T-helper 17 cell (primary cell): ENCODE measurements at regions not wholly inside any gene's neighbourhood (a gene's known extent, or its start where the extent isn't known, plus 50 kb on each side); places are given as distances from the start of the nearest gene placed in this dataset.
A peak's percentile ranks its signal among the peaks of the same experiment; 100 is the strongest.
"Not testable (repeated sequence)": the region's sequence is repeated elsewhere in the genome, so short reads cannot be mapped to it uniquely, and the experiment has no call there.

Experiments
- ATAC-seq: fragments of 150-1000 bp; cut with Tn5 transposase; 2 replicates; pipeline ENCODE4 v1.10.0; 2021; ENCODE audit warnings: mild to moderate bottlenecking, moderate library complexity
- DNase-seq, 3 donors: peaks; one replicate each; pipeline versions ENCODE4 v3.0.0 to v3.0.0-alpha.2; 2020 to 2021
- H3K9me3 ChIP-seq: one replicate; pipeline ENCODE4 v1.7.0; 2013; ENCODE audit warnings: low read length, mild to moderate bottlenecking; ENCODE audit not compliant: control insufficient read depth, poor library complexity, severe bottlenecking
- H3K27ac Mint-ChIP-seq: one replicate; pipeline ENCODE4 v1.8.0; 2022; ENCODE audit warnings: mild to moderate bottlenecking, moderate library complexity, mixed read lengths
- H3K27me3 Mint-ChIP-seq: one replicate; pipeline ENCODE4 v1.8.0; 2022; ENCODE audit warnings: mixed read lengths
- H3K36me3 Mint-ChIP-seq: one replicate; pipeline ENCODE4 v1.8.0; 2022; ENCODE audit warnings: low read depth, mixed read lengths
- H3K4me1 Mint-ChIP-seq: one replicate; pipeline ENCODE4 v1.8.0; 2022; ENCODE audit warnings: mild to moderate bottlenecking, mixed read lengths
- H3K4me3 Mint-ChIP-seq: one replicate; pipeline ENCODE4 v1.8.0; 2022; ENCODE audit warnings: mild to moderate bottlenecking, moderate library complexity, mixed read lengths

- H3K4me3 Mint-ChIP-seq: no peak overlapping the region
- no peaks in the 10 kb centered on the region for H3K36me3 Mint-ChIP-seq
- no peak for ATAC-seq
- H3K9me3 ChIP-seq: no peaks in the 10 kb centered on the region
- H3K4me1 Mint-ChIP-seq: no peaks in the 10 kb centered on the region
- H3K27me3 Mint-ChIP-seq: no peaks in the 10 kb centered on the region
- H3K27ac Mint-ChIP-seq: no peak overlapping the region
- no peak for DNase-seq
Measured at GRCh38 chr7:69105092-69105491, 493.2 kb upstream of the AUTS2 start.

DNA sequence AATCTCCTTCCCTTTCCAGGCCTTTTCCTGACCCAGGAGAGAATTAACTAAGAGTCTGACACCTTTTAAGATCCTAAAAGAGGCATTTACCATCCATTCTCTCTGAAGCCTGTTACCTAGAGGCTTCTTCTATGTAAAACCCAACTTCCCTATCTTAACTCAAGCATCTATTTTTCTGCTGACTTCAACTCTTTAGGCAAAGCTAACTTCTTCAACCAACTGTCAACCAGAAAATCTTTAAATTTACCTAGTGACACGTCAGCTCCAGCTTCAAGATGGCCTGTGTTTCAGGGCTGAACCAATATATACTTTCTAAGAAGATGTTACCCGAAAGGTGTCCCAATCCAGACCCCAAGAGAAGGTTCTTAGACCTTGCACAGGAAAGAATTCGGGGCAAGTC, 492.3 kb upstream of the AUTS2 start:
- no peak overlapping the region for H3K4me3 Mint-ChIP-seq
- no peaks in the 10 kb centered on the region for H3K9me3 ChIP-seq
- H3K4me1 Mint-ChIP-seq: no peaks in the 10 kb centered on the region
- ATAC-seq (no peak), DNase-seq (no peak)
- no peaks in the 10 kb centered on the region for H3K27me3 Mint-ChIP-seq
- H3K36me3 Mint-ChIP-seq: no peaks in the 10 kb centered on the region
- no peak overlapping the region for H3K27ac Mint-ChIP-seq

DNA sequence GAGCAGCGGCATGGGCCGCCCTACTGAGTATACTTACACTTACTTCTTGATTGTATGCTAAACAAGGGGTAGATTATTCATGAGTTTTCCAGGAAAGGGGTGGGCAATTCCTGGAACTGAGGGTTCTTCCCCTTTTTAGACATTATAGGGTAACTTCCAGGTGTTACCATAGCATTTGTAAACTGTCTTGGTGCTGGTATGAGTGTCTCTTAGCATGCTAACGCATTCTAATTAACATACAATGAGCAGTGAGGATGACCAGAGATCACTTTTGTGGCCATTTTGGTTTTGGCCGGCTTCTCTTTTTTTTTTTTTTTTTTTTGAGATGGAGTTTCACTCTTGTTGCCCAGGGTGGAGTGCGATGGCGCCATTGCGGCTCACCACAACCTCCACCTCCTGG, 491.8 kb upstream of the AUTS2 start:
- not testable (repeated sequence) for H3K4me3 Mint-ChIP-seq, H3K4me1 Mint-ChIP-seq, H3K36me3 Mint-ChIP-seq, H3K27me3 Mint-ChIP-seq, DNase-seq, H3K27ac Mint-ChIP-seq, H3K9me3 ChIP-seq, ATAC-seq

GRCh38 chr7:69106946-69107345, 491.3 kb upstream of the AUTS2 start:
- not testable (repeated sequence) for H3K4me3 Mint-ChIP-seq, H3K36me3 Mint-ChIP-seq, ATAC-seq, H3K27ac Mint-ChIP-seq, H3K27me3 Mint-ChIP-seq, H3K4me1 Mint-ChIP-seq, DNase-seq, H3K9me3 ChIP-seq

DNA sequence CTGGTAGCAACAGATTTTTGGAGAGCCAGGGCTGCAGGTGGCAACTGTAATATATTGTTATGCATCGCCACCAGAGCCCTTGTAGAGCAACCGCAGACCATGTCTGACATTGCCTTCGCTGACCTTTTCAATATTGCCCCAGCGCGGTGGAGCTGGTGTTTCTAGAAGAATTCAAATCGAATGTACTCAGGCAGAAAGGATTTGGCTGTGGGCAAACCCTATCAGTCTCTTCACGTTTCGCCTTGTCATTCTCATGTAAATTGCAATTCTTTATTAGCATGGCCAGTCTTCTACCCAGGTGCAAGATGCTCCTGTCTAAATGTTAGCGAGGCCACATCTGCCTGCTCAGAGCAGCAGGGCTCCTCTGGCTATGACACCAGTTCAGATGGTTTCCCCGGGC, 490.2 kb upstream of the AUTS2 start:
- ATAC-seq: no peak
- Mint-ChIP-seq H3K36me3 (no peaks in the 10 kb centered on the region), H3K27ac (no peak overlapping the region), H3K27me3 (no peaks in the 10 kb centered on the region), H3K4me3 (no peak overlapping the region), H3K4me1 (no peaks in the 10 kb centered on the region)
- no peaks in the 10 kb centered on the region for H3K9me3 ChIP-seq
- DNase-seq: no peak

GRCh38 chr7:69109246-69109645, 489.0 kb upstream of the AUTS2 start:
- ATAC-seq (no peak), DNase-seq (no peak)
- no peaks in the 10 kb centered on the region for H3K36me3 Mint-ChIP-seq
- H3K27me3 Mint-ChIP-seq: no peaks in the 10 kb centered on the region
- H3K4me3 Mint-ChIP-seq: no peak overlapping the region
- H3K27ac Mint-ChIP-seq: no peak overlapping the region
- no peaks in the 10 kb centered on the region for H3K4me1 Mint-ChIP-seq
- H3K9me3 ChIP-seq: no peaks in the 10 kb centered on the region

GRCh38 chr7:69109879-69110278, 488.4 kb upstream of the AUTS2 start:
- Mint-ChIP-seq H3K27ac (no peak overlapping the region), H3K36me3 (no peaks in the 10 kb centered on the region), H3K4me1 (no peaks in the 10 kb centered on the region), H3K27me3 (no peaks in the 10 kb centered on the region), H3K4me3 (no peak overlapping the region)
- H3K9me3 ChIP-seq: no peaks in the 10 kb centered on the region
- no peak for ATAC-seq
- DNase-seq: no peak

- H3K9me3 ChIP-seq: no peaks in the 10 kb centered on the region
- H3K4me1 Mint-ChIP-seq: no peaks in the 10 kb centered on the region
Measured at GRCh38 chr7:69110450-69111050, 487.7 kb upstream of the AUTS2 start.

DNA sequence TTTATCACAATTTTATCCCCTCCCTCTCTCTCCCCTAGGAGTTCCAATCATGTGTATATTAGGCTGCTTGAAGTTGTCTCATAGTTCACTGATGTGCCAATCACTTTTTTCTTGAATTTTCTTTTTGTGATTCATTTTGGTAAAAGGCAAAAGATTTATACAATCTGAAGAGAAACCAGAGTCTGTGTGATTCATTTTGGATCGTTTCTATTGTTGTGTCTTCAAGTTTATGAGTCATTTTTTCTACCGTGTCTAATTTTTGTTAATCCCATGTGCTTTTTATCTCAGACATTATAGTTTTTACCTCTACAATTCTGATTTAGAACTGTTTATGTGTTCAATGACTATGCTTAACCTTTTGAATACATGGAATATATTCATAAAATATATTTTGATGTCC, 483.9 kb upstream of the AUTS2 start:
- no peak for DNase-seq
- H3K9me3 ChIP-seq: no peaks in the 10 kb centered on the region
- Mint-ChIP-seq H3K27ac (no peak overlapping the region), H3K4me1 (no peaks in the 10 kb centered on the region), H3K4me3 (no peak overlapping the region), H3K36me3 (no peaks in the 10 kb centered on the region), H3K27me3 (no peaks in the 10 kb centered on the region)
- ATAC-seq: no peak

More at GRCh38 chr7:69110450-69111050, 487.7 kb upstream of the AUTS2 start:
- Mint-ChIP-seq H3K27me3 (no peaks in the 10 kb centered on the region), H3K4me3 (peak overlapping the region; percentile 5), H3K36me3 (no peaks in the 10 kb centered on the region), H3K27ac (no peak overlapping the region)
- no peak for ATAC-seq
- DNase-seq: no peak

DNA sequence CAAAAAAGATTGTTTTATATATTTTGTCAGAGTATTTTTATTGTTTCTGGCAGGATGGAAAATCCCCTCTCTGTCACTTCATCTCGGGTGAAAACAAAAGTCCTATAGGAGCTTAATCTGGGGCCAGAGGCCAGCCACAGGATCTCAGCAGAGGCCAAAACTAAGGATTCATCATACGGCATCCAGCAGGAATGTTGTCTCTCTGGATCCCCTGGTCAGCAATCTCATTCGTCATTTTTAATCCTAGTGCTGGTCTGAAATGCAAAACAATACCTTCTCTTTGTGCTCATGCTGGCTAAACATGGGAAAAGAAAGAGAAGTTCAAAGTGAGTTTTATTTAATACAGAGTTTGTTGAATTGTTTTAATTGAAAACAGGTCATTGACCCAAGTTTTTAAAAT, 482.5 kb upstream of the AUTS2 start:
- Mint-ChIP-seq H3K27me3 (no peaks in the 10 kb centered on the region), H3K27ac (no peak overlapping the region), H3K36me3 (no peaks in the 10 kb centered on the region), H3K4me1 (no peaks in the 10 kb centered on the region), H3K4me3 (no peak overlapping the region)
- DNase-seq (no peak), ATAC-seq (no peak)
- no peaks in the 10 kb centered on the region for H3K9me3 ChIP-seq

GRCh38 chr7:69116196-69116595, 482.1 kb upstream of the AUTS2 start:
- H3K4me3 Mint-ChIP-seq, H3K4me1 Mint-ChIP-seq, ATAC-seq, H3K9me3 ChIP-seq, H3K27me3 Mint-ChIP-seq, DNase-seq, H3K27ac Mint-ChIP-seq, H3K36me3 Mint-ChIP-seq: not testable (repeated sequence)

DNA sequence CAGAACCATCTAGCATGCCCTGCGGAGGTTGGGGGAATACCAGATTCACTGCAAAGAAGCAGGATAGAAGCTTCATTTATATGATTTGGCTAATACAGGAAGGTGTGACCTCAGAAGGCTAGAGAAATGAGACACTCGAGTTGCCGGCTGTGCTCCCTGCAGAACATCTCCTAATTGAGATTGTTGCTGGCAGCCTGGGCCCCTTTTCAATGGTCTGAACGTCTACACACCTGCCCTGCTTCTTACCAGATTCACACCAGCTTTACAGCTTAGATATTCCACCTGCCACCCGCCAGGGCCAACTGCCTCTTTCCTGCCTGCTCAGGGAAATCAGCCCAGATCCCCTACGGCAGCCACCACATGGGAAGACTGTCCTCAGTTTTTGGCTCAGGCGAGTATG, 475.3 kb upstream of the AUTS2 start:
- no peaks in the 10 kb centered on the region for H3K9me3 ChIP-seq
- H3K4me1 Mint-ChIP-seq: no peaks in the 10 kb centered on the region
- no peak overlapping the region for H3K4me3 Mint-ChIP-seq
- H3K27me3 Mint-ChIP-seq: no peaks in the 10 kb centered on the region
- no peak overlapping the region for H3K27ac Mint-ChIP-seq
- ATAC-seq: no peak
- H3K36me3 Mint-ChIP-seq: no peaks in the 10 kb centered on the region
- no peak for DNase-seq

- Mint-ChIP-seq H3K27ac (no peak overlapping the region), H3K4me3 (no peak overlapping the region), H3K27me3 (no peaks in the 10 kb centered on the region), H3K4me1 (no peaks in the 10 kb centered on the region), H3K36me3 (no peaks in the 10 kb centered on the region)
- H3K9me3 ChIP-seq: no peaks in the 10 kb centered on the region
- no peak for DNase-seq
- ATAC-seq: no peak
Measured at GRCh38 chr7:69126896-69127479, 471.3 kb upstream of the AUTS2 start.

DNA sequence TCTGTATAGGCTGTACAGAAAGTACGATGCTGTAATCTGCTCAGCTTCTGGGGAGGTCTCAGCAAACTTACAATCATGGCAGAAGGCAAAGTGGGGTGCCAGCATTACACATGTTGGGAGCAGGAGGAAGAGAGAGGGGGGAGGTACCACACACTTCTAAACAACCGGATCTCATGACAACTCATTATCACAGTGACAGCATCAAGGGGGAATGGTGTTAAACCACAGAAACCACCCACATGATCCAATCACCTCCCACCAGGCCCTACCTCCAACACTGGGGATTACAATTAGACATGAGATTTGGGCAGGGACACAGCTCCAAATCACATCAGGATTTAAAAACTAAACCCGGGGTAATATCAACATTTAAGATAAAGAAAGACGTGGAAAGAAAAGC, 468.8 kb upstream of the AUTS2 start:
- no peak overlapping the region for H3K4me3 Mint-ChIP-seq
- no peaks in the 10 kb centered on the region for H3K27me3 Mint-ChIP-seq
- DNase-seq (no peak), ATAC-seq (no peak)
- no peaks in the 10 kb centered on the region for H3K36me3 Mint-ChIP-seq
- H3K9me3 ChIP-seq: no peaks in the 10 kb centered on the region
- no peaks in the 10 kb centered on the region for H3K4me1 Mint-ChIP-seq
- no peak overlapping the region for H3K27ac Mint-ChIP-seq
